Activated CD8-positive, alpha-beta memory T cell treated with anti-CD3 and anti-CD28 coated beads for 24 hours (primary cell): ENCODE measurements at regions not wholly inside any gene's neighbourhood (a gene's known extent, or its start where the extent isn't known, plus 50 kb on each side); places are given as distances from the start of the nearest gene placed in this dataset.

ENCODE experiments used
- DNase-seq: peaks from one replicate; pipeline ENCODE4 v3.0.0-alpha.2; 2020

DNA sequence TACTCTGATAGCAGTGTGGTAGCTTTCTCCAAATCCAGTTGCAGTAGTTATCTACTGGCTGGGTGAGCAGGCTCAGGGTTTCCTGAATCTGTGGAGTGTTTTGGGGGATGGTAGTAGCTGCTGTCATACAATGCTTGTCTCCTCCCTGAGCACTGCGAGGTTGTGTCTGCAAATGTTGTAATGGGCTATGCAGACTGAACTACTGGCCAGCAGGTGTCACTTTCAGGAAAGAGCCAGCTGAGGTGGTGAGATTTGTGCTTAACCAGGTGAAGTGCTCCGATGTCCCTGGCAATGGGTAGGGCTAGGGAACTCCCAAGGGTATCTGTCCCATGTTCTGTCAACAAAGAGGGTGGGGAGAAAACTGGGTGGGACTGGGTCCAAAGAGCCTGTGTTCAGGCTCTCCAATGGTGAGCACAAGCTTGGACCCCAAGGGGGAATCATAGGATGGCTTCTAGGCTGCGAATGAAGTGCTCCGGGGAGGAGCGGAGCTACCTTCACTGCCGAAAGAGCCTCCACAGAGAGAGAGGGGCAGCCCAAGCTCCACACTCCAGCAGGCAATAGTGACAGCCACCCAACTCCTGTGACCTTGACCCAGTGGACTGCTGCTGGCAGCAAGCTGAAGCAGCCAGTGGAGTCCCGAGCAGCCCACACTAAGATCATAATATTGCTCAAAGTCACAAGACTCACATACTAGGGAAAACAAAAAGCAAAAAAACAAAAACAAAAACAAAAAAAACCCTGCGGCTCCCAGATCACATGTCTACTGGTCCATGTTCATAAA is 1324.0 kb upstream of the USP15 start:
- DNase-seq: no peak

GRCh38 chr12:60947533-60947932 is 1312.7 kb upstream of the USP15 start:
- no peak for DNase-seq

GRCh38 chr12:60967128-60967527 is 1293.1 kb upstream of the USP15 start:
- DNase-seq: no peak

DNA sequence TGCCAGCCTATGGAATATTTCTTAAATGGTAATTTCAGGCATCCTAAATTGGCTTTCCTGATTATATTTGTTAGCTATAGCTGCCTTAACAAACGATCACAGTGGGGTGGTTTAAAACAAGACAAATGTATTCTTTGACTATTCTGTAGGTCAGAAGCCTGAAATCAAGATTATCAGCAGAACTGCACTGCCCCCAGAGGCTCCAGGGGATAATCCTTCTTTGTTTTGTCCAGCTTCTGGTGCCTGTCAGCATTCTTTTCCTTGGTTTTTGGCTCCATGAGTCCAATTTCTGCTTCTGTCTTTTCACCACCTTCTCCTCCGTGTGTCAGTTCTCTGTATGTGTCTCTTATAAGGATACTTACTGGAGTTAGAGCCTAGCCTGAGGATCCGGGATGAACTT is 1282.2 kb upstream of the USP15 start:
- DNase-seq: no peak

DNA sequence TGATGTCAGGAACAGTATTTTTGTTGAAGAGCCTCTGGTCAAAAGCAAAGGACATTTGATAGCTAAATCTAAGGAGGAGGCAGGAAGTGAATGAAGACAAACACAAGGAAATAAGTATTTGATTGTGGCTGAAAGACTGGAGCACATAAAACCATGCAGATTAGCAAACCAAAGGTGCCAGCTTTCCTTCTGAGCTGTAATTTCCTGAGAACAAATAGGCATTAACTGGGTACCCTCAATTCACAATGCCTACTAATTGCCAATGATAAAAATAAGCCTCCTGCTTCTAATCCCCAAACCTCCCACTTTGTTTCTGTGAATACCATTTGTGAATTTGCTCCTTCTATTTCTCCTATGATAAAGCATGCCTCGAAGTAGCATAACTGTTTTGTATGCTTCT is 1279.6 kb upstream of the USP15 start:
- DNase-seq: no peak

DNA sequence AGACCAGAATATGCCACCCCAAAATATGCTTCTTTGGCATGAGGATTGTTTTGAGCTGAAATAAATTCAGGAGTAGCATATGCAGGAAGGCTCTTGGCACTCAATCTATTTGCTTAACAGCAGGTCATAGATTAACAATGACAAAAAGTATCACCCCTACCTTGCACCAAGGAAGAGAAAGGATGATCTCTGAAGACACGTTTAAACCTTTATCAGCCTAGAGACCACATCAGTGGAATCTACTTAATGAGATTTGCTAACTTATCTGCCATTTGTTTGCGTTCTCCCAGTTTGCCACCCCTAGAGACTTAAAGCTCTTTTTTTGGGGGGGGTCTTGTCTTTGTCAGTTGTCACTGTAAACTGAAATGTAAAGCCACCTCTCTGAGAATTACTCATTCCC is 1278.7 kb upstream of the USP15 start:
- DNase-seq: no peak

GRCh38 chr12:60992087-60992486 is 1268.1 kb upstream of the USP15 start:
- no peak for DNase-seq

DNA sequence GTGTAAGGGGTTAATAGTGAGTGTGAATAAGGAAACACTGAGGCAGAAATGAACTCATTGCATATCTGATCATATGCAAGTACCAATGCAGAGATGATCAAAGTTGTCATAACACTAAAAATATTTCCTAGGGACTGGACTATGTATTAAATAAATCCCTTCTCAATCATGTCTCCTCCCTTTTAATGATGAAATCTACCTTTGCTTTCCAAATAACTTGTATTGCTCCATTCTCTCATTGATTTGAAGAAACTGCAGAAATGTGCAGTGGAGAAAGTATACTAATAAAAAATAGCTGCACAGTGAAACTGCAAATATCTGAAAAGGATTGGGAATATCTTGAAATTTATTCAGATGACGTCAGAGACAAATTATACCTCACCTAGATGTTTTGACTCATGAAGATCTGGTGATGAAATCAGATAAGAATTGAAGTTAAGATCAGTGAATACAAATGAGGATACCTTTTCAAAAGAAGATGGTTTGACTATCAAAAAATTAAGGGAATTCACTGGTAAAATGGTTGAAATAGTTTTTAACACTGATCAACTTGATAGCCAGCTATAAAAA is 1264.9 kb upstream of the USP15 start:
- DNase-seq: no peak

DNA sequence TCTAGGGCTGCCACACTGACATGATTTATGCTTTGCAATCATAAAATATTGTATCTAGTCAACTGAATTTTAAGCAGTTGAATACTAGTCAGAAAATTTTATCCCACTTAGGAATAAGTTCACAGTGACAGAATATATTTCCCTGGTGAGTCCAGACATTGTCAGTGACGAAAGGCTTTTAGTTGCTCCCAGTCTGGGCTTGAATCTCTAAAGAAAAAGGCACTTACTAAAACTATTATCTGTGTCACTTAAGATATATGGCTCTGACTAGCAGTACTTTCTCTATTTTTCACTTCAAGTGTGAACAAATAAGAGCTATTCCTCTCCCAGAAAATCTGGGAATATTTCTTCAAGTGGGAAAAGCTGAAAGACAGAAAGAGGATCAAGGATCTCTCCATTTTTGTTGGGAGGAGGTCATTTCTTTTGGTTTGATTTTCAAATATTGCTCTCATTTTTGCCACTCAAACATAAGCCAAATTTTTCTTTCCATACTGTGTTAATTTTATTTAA is 1262.3 kb upstream of the USP15 start:
- no peak for DNase-seq

DNA sequence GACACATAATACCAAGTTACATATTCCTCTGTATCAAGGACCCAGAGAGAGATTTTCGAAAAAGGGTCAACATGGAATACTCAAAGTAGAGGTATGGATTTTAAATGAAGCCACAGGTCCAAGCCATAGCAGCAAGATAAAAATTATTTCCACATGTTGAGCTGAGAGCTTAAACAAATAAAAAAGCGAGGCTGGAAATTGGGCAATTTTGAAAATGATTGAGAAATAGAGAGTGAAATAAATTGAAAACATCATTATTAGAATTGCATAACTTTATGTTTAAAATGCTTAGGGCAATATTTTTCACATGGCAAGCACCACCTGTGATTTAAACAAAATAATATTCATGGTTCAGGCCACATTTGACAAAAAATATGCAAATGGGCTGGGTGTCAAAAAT is 1251.0 kb upstream of the USP15 start:
- DNase-seq: no peak

DNA sequence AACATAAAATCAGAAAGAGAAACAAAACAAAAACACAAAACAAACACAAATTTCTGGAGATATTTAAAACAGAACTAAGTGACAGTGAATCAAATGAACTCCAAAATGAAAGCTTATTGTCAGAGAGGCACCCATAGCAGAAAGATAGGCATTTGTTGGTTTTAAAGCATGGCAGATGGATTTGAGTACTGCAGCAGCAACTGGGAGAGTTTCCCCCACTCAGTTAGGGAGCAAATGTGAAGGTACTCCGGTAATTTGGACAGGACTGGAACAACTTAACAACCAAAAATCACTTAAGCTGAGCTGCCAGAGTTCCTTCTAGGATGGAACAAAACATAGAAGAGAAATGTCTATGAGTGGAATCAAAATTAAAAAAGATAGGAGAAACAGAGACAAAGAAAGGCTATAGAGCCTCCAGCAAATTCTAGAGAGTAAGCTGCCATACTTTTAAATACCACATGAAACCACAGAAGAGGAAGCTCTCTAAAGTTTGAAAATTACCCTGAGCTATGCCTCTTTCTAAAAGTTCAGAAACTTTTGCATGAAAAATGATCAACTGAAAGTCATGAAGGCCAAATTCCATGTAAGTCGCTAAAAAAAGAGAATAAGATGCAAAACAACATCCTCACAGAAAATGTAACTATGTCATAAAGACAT is 1248.3 kb upstream of the USP15 start:
- no peak for DNase-seq

GRCh38 chr12:61018571-61018970 is 1241.6 kb upstream of the USP15 start:
- no peak for DNase-seq

DNA sequence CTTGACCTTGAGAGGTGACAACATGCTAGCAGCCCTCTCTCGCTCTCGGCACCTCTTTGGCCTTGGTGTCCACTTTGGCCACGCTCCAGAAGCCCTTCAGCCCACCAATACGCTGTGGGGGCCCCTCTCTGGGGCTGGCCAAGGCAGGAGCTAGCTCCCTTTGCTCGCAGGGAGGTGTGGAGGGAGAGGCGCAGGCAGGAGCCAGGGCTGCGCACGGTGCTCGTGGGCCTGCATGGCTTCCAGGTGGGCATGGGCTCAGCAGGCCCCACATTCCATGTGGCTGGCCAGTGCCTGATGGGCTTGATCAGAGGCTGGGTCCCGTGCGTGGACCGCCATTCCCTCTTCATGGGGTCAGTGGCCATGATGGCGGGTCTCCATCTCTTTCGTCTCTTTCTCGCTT is 1237.0 kb upstream of the USP15 start:
- DNase-seq: no peak

DNA sequence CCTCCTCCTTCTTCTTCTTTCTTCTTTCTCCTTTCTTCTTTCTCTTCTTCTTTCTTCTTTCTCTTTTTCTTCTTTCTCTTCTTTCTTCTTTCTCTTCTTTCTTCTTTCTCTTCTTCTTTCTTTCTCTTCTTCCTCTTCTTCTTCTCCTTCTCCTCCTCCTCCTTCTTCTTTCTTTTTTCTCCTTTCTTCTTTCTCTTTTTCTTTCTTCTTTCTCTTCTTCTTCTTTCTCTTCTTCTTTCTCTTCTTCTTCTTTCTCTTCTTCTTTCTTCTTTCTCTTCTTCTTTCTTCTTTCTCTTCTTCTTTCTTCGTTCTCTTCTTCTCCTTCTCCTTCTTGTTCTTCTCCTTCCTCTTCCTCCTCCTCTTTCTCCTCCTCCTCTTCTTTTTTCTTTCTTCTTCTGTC is 1230.7 kb upstream of the USP15 start:
- DNase-seq: no peak

- DNase-seq: no peak
These were observed 1222.4 kb upstream of the USP15 start for GRCh38 chr12:61037792-61038191.

DNA sequence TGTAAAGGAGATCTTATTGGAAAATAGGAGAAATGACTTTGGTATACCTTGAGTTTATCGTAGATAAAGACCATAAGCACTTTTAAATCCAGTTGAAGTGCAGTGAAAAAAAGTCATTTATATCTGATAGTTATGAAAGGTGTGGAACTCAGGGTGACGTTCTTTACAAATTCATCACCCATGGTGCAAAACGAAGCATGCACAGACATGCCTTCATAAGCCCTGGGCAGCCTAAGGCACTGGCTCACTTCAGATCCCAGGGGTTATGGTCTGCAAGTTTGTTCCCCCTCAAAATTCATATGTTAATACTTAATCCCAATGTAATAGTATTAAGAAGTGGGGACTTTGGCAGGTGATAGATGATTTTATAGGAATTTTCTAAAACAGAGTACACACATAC is 1216.4 kb upstream of the USP15 start:
- DNase-seq: no peak

GRCh38 chr12:61044766-61045165 is 1215.4 kb upstream of the USP15 start:
- DNase-seq: no peak

GRCh38 chr12:61070640-61071414 is 1189.4 kb upstream of the USP15 start:
- DNase-seq: no peak

- DNase-seq: no peak
These were observed 1187.5 kb upstream of the USP15 start for GRCh38 chr12:61072717-61073116.

GRCh38 chr12:61095111-61095510 is 1165.1 kb upstream of the USP15 start:
- DNase-seq: no peak

DNA sequence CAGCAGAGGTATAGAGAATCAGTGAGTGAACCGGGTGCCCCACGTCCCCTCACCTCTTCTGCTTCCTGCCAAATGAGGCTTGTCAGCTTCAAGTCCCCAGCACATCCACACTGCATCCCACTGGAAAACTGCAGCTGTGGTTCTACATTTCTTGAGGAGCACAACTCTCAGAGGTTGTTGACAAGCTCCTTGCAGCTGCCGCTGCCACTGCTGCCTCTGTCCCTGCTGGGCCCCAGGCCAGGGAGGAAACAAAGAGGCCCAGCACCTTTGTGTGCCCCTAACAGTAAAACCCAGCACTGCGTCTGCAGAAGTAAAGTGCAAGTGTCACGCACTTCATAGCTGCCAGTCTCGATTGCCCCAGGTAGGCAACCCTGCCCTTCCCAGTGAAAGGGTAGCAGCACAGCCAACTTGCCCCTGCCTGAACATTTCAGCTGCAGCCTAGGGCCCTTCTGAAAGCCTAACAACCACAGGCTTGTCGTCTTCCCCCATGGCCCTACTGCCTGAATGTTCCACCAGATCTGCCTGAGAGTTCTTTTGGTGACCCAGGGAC is 1162.1 kb upstream of the USP15 start:
- no peak for DNase-seq

- DNase-seq: no peak
These were observed 1153.1 kb upstream of the USP15 start for GRCh38 chr12:61107118-61107517.

- DNase-seq: no peak
These were observed 1149.0 kb upstream of the USP15 start for GRCh38 chr12:61111218-61111617.
